IMR-90 (cell line): ENCODE measurements at regions not wholly inside any gene's neighbourhood (a gene's known extent, or its start where the extent isn't known, plus 50 kb on each side); places are given as distances from the start of the nearest gene placed in this dataset.

Experiments used
- ATAC-seq: fragments of 200-7000 bp; cut with Tn5 transposase; 2 replicates; pipeline ENCODE4 v1.9.1; 2020; ENCODE audit warnings: low read depth, mild to moderate bottlenecking, moderate library complexity
- BruUV-seq: library from RNA; stranded (reverse); fragments of 400-500 nt; replicated peaks from 2 replicates; lab custom pipeline; 2021; lab: Mats Ljungman, UMichigan
- CTCF ChIA-PET: fragments of 300-600 bp; formaldehyde crosslinking; extraction: SDS; loops from one replicate; lab custom pipeline; 2021; ENCODE audit warnings: antibody characterized with exemption; lab: Yijun Ruan, JAX
- POLR2A ChIA-PET: fragments of 300-600 bp; sonication (Branson Sonifier 250); formaldehyde crosslinking; loops from one replicate; lab custom pipeline; 2022; ENCODE audit warnings: antibody characterized with exemption; ENCODE audit not compliant: unreplicated experiment; lab: Charles Lee
- DNase-seq: peaks from one replicate; pipeline ENCODE4 v3.0.0; 2013
- H2AFZ ChIP-seq: replicated peaks from 2 replicates; pipeline ENCODE3; 2013; ENCODE audit warnings: low read length, mild to moderate bottlenecking; ENCODE audit not compliant: poor library complexity
- H2AK5ac ChIP-seq: 2 replicates; pipeline ENCODE4 v1.6.1; 2013; ENCODE audit warnings: low read depth, low read length, inconsistent platforms
- H2AK9ac ChIP-seq: replicated peaks from 2 replicates; pipeline ENCODE3; 2013; ENCODE audit warnings: mild to moderate bottlenecking, low read depth, low read length, moderate library complexity; ENCODE audit not compliant: poor library complexity
- H2BK120ac ChIP-seq: 2 replicates; pipeline ENCODE4 v1.6.1; 2013; ENCODE audit warnings: low read depth, low read length, inconsistent platforms
- H2BK15ac ChIP-seq: 3 replicates; pipeline ENCODE4 v1.6.1; 2013; ENCODE audit warnings: low read depth, low read length, inconsistent platforms
- H2BK20ac ChIP-seq: 2 replicates; pipeline ENCODE4 v1.6.1; 2013; ENCODE audit warnings: low read depth, mild to moderate bottlenecking, inconsistent platforms, low read length, moderate library complexity
- H2BK5ac ChIP-seq: 2 replicates; pipeline ENCODE4 v1.6.1; 2013; ENCODE audit warnings: mild to moderate bottlenecking, low read depth, low read length, inconsistent platforms; ENCODE audit not compliant: poor library complexity, severe bottlenecking
- H3K14ac ChIP-seq: replicated peaks from 2 replicates; pipeline ENCODE4 v1.6.1; 2013; ENCODE audit warnings: low read depth, low read length, inconsistent platforms
- H3K18ac ChIP-seq: 2 replicates; pipeline ENCODE4 v1.6.1; 2013; ENCODE audit warnings: low read depth, low read length, control low read depth
- H3K23ac ChIP-seq: 2 replicates; pipeline ENCODE4 v1.6.1; 2013; ENCODE audit warnings: low read depth, low read length, inconsistent platforms
- H3K27ac ChIP-seq: 2 replicates; pipeline ENCODE4 v1.5.1; 2013; ENCODE audit warnings: mild to moderate bottlenecking, control low read depth, low read length; ENCODE audit not compliant: insufficient read depth
- H3K27me3 ChIP-seq: 2 replicates; pipeline ENCODE4 v1.6.1; 2013; ENCODE audit warnings: low read length; ENCODE audit not compliant: control insufficient read depth, insufficient read depth
- H3K36me3 ChIP-seq: 2 replicates; pipeline ENCODE4 v1.6.1; 2013; ENCODE audit warnings: low read length, mixed read lengths; ENCODE audit not compliant: control insufficient read depth, insufficient read depth
- H3K4ac ChIP-seq: 2 replicates; pipeline ENCODE4 v1.6.1; 2013; ENCODE audit warnings: low read depth, low read length, inconsistent platforms
- H3K4me1 ChIP-seq: 2 replicates; pipeline ENCODE4 v1.6.1; 2013; ENCODE audit warnings: low read length, mixed read lengths; ENCODE audit not compliant: control insufficient read depth, insufficient read depth
- H3K4me2 ChIP-seq: 2 replicates; pipeline ENCODE4 v1.6.1; 2013; ENCODE audit warnings: low read depth, mild to moderate bottlenecking, control low read depth, low read length, moderate library complexity
- H3K4me3 ChIP-seq: 2 replicates; pipeline ENCODE4 v1.5.1; 2013; ENCODE audit warnings: low read depth, mild to moderate bottlenecking, control low read depth, low read length, moderate library complexity; ENCODE audit not compliant: insufficient read depth
- H3K56ac ChIP-seq: 2 replicates; pipeline ENCODE4 v1.6.1; 2013; ENCODE audit warnings: low read length, inconsistent platforms; ENCODE audit not compliant: insufficient read depth; ENCODE audit errors: extremely low read depth
- H3K79me1 ChIP-seq, 2 experiments: 2 replicates each; pipeline ENCODE4 v1.6.1; 2013; ENCODE audit warnings: low read length in 2 of 2, inconsistent platforms in 1 of 2, low read depth in 1 of 2
- H3K9ac ChIP-seq: 2 replicates; pipeline ENCODE4 v1.6.1; 2013; ENCODE audit warnings: low read depth, low read length, control low read depth
- H3K9me1 ChIP-seq: 2 replicates; pipeline ENCODE4 v1.6.1; 2013; ENCODE audit warnings: low read length, inconsistent platforms; ENCODE audit not compliant: insufficient read depth
- H3K9me3 ChIP-seq: 2 replicates; pipeline ENCODE4 v1.6.1; 2013; ENCODE audit warnings: low read length; ENCODE audit not compliant: control insufficient read depth, insufficient read depth
- H4K20me1 ChIP-seq: 2 replicates; pipeline ENCODE4 v1.6.1; 2013; ENCODE audit warnings: low read length, inconsistent platforms; ENCODE audit not compliant: insufficient read depth
- H4K5ac ChIP-seq: 2 replicates; pipeline ENCODE4 v1.6.1; 2013; ENCODE audit warnings: mild to moderate bottlenecking, low read depth, low read length, control low read depth
- H4K8ac ChIP-seq, 2 experiments: 2 replicates each; pipeline ENCODE4 v1.6.1; 2013; ENCODE audit warnings: low read depth in 2 of 2, low read length in 2 of 2, control low read depth in 1 of 2, inconsistent platforms in 1 of 2
- H4K91ac ChIP-seq: 2 replicates; pipeline ENCODE4 v1.6.1; 2013; ENCODE audit warnings: low read depth, low read length, inconsistent platforms; ENCODE audit not compliant: insufficient read depth
- BHLHE40 ChIP-seq: fragments of 150-350 bp; IDR thresholded peaks from 2 replicates; pipeline ENCODE4 v1.6.1; 2016; ENCODE audit warnings: mild to moderate bottlenecking, low read depth, low read length
- CEBPB ChIP-seq: IDR thresholded peaks from 2 replicates; pipeline ENCODE4 v1.6.1; 2012; ENCODE audit warnings: low read depth, low read length, improper control_type of control experiment
- CHD1 ChIP-seq: IDR thresholded peaks from 2 replicates; pipeline ENCODE4 v1.6.1; 2012; ENCODE audit warnings: low read depth, low read length, improper control_type of control experiment
- FOS ChIP-seq: fragments of 150-350 bp; IDR thresholded peaks from 2 replicates; pipeline ENCODE4 v1.6.1; 2016; ENCODE audit warnings: low read depth, low read length
- MAFK ChIP-seq: IDR thresholded peaks from 2 replicates; pipeline ENCODE4 v1.6.1; 2012; ENCODE audit warnings: low read depth, low read length, improper control_type of control experiment
- MAZ ChIP-seq: IDR thresholded peaks from 2 replicates; pipeline ENCODE4 v1.6.1; 2012; ENCODE audit warnings: low read depth, mild to moderate bottlenecking, low read length, improper control_type of control experiment, moderate library complexity, borderline replicate concordance
- MXI1 ChIP-seq: IDR thresholded peaks from 2 replicates; pipeline ENCODE4 v1.6.1; 2012; ENCODE audit warnings: low read depth, mild to moderate bottlenecking, low read length, moderate library complexity, borderline replicate concordance
- NFE2L2 ChIP-seq: fragments of 150-350 bp; IDR thresholded peaks from 2 replicates; pipeline ENCODE4 v1.6.1; 2016; ENCODE audit warnings: low read depth, mild to moderate bottlenecking, low read length
- POLR2A ChIP-seq: IDR thresholded peaks from 2 replicates; pipeline ENCODE4 v1.6.1; 2012; ENCODE audit warnings: mild to moderate bottlenecking, low read depth, low read length
- RAD21 ChIP-seq: IDR thresholded peaks from 2 replicates; pipeline ENCODE4 v1.6.1; 2012; ENCODE audit warnings: low read length, improper control_type of control experiment
- RCOR1 ChIP-seq: IDR thresholded peaks from 2 replicates; pipeline ENCODE4 v1.6.1; 2012; ENCODE audit warnings: mild to moderate bottlenecking, low read length, improper control_type of control experiment; ENCODE audit not compliant: insufficient replicate concordance
- RFX5 ChIP-seq: IDR thresholded peaks from 2 replicates; pipeline ENCODE4 v1.8.0; 2012; ENCODE audit warnings: low read depth, mild to moderate bottlenecking, low read length, moderate library complexity
- SMC3 ChIP-seq: fragments of 150-350 bp; IDR thresholded peaks from 2 replicates; pipeline ENCODE4 v1.6.1; 2016; ENCODE audit warnings: low read depth, mild to moderate bottlenecking, antibody characterized with exemption, low read length, moderate library complexity
- WGBS, 2 experiments: methylation state at CpG; one replicate each; pipeline versions ENCODE4 v1.1.5 to v1.1.7; 2013; ENCODE audit warnings: missing lambda C conversion rate in 2 of 2; ENCODE audit not compliant: insufficient read length in 1 of 2; ENCODE audit errors: extremely low coverage in 2 of 2; 5-methylcytosine and 5-hydroxymethylcytosine counted together
- dilution Hi-C: fragments of 300-500 bp; cut with HindIII; formaldehyde crosslinking; loops from one replicate; pipeline ENCODE4 v1.14.3; 2018; ENCODE audit warnings: low sequenced_read_pairs; ENCODE audit not compliant: unreplicated experiment
- in situ Hi-C: fragments of 300-500 bp; cut with MboI; formaldehyde crosslinking; loops from 3 replicates; pipeline ENCODE4 v1.14.3; 2019; ENCODE audit warnings: low sequenced_read_pairs, inconsistent platforms, mixed read lengths
- intact Hi-C: fragments of 100-400 bp; cut with micrococcal nuclease; formaldehyde crosslinking; loops from 2 replicates; pipeline ENCODE4 v1.10.0; 2022
- TF ChIP-seq, protein P1 (sequence below): fragments of 150-350 bp; IDR thresholded peaks from 2 replicates; pipeline ENCODE4 v1.6.1; 2017; ENCODE audit warnings: mild to moderate bottlenecking, antibody characterized with exemption, low read length, low read depth
- TF ChIP-seq, protein P2 (sequence below): conservative IDR thresholded peaks from 2 replicates; pipeline ENCODE4 v1.5.1; 2012; ENCODE audit warnings: mild to moderate bottlenecking, low read depth, low read length, improper control_type of control experiment
- TF ChIP-seq, protein P3 (sequence below): fragments of 150-350 bp; IDR thresholded peaks from 2 replicates; pipeline ENCODE4 v1.6.1; 2016; ENCODE audit warnings: low read depth, mild to moderate bottlenecking, low read length, moderate library complexity, borderline replicate concordance

DNA sequence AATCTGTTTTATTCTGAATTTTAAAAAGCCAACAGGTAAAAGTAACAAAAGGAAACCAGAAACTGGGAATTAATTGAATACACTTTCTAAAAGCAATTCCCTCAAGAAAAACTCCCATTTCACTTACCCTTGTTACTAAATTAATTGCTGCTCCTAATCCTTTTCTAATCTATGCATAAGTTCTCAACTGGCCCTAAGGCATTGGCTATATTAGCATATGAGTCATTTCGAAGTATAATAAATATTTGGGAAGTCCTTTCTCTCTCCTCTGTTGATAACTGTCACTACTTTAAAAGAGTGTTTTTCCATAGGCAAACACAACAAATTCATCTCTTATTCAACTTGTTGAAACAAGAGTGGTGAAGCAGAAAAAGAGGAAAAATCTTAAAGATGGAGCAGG is 486.5 kb upstream of the HTR2C start:
- dilution Hi-C loops (no loop called here), intact Hi-C loops (no loop called here), in situ Hi-C loops (no loop called here)
- no CpG with 5 or more reads among the region's 1 CpG for WGBS, 2 experiments
- no peak overlapping the region for H3K4me3 ChIP-seq
- no peak overlapping the region for H3K18ac ChIP-seq
- H2AFZ ChIP-seq: no peak overlapping the region
- H4K5ac ChIP-seq: no peak overlapping the region
- no TSS peak for BruUV-seq
- H2AK9ac ChIP-seq: no peak overlapping the region
- no peaks in the 10 kb centered on the region; the same call in 1 of the 2 replicates for H3K9me3 ChIP-seq
- no peak for DNase-seq
- no peaks in the 10 kb centered on the region for H3K36me3 ChIP-seq
- no peak overlapping the region for H3K9ac ChIP-seq
- ATAC-seq: no peak
- no peaks in the 10 kb centered on the region for H3K9me1 ChIP-seq
- no peaks in the 10 kb centered on the region for H3K79me1 ChIP-seq
- H3K27me3 ChIP-seq: peaks cover 2% of the 10 kb centered on the region; the same call in 1 of the 2 replicates
- no peak overlapping the region for H2BK5ac ChIP-seq
- no peak overlapping the region for H3K4me2 ChIP-seq
- H2BK15ac ChIP-seq: no peak overlapping the region
- no peak overlapping the region for H3K23ac ChIP-seq
- H3K14ac ChIP-seq: no peak overlapping the region
- H4K8ac ChIP-seq: no peak overlapping the region
- no peak overlapping the region for H2AK5ac ChIP-seq
- no peak overlapping the region for H3K56ac ChIP-seq
- no peak overlapping the region for H4K91ac ChIP-seq
- no peak overlapping the region for H2BK120ac ChIP-seq
- no peak overlapping the region for H3K4ac ChIP-seq
- H3K4me1 ChIP-seq: no peaks in the 10 kb centered on the region
- ChIA-PET CTCF (no interaction called here), POLR2A (no interaction called here)
- TF ChIP-seq BHLHE40 (no peak), FOS (no peak), POLR2A (no peak), CEBPB (no peak), SMC3 (no peak), RCOR1 (no peak), RFX5 (no peak), NFE2L2 (no peak), CHD1 (no peak), MAFK (no peak), RAD21 (no peak), MAZ (no peak), MXI1 (no peak)
- TF ChIP-seq, protein P1, sequence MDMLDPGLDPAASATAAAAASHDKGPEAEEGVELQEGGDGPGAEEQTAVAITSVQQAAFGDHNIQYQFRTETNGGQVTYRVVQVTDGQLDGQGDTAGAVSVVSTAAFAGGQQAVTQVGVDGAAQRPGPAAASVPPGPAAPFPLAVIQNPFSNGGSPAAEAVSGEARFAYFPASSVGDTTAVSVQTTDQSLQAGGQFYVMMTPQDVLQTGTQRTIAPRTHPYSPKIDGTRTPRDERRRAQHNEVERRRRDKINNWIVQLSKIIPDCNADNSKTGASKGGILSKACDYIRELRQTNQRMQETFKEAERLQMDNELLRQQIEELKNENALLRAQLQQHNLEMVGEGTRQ: no peak
- TF ChIP-seq, protein P2, sequence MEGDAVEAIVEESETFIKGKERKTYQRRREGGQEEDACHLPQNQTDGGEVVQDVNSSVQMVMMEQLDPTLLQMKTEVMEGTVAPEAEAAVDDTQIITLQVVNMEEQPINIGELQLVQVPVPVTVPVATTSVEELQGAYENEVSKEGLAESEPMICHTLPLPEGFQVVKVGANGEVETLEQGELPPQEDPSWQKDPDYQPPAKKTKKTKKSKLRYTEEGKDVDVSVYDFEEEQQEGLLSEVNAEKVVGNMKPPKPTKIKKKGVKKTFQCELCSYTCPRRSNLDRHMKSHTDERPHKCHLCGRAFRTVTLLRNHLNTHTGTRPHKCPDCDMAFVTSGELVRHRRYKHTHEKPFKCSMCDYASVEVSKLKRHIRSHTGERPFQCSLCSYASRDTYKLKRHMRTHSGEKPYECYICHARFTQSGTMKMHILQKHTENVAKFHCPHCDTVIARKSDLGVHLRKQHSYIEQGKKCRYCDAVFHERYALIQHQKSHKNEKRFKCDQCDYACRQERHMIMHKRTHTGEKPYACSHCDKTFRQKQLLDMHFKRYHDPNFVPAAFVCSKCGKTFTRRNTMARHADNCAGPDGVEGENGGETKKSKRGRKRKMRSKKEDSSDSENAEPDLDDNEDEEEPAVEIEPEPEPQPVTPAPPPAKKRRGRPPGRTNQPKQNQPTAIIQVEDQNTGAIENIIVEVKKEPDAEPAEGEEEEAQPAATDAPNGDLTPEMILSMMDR: no peak
- TF ChIP-seq, protein P3, sequence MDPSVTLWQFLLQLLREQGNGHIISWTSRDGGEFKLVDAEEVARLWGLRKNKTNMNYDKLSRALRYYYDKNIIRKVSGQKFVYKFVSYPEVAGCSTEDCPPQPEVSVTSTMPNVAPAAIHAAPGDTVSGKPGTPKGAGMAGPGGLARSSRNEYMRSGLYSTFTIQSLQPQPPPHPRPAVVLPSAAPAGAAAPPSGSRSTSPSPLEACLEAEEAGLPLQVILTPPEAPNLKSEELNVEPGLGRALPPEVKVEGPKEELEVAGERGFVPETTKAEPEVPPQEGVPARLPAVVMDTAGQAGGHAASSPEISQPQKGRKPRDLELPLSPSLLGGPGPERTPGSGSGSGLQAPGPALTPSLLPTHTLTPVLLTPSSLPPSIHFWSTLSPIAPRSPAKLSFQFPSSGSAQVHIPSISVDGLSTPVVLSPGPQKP: no peak
- no peak overlapping the region for H2BK20ac ChIP-seq
- no peaks in the 10 kb centered on the region for H4K20me1 ChIP-seq
- H3K27ac ChIP-seq: no peak overlapping the region
